ENCODE measurements at regions not wholly inside any gene's neighbourhood (a gene's known extent, or its start where the extent isn't known, plus 50 kb on each side); places are given as distances from the start of the nearest gene placed in this dataset.
"Not testable (repeated sequence)": the region's sequence is repeated elsewhere in the genome, so short reads cannot be mapped to it uniquely, and the experiment has no call there.

GRCh38 chr12:20044846-20045245 lies 323.5 kb upstream of the PDE3A start:
- no peak for DNase-seq (ENCODE audit: low read depth)

- no peak for DNase-seq (ENCODE audit: low read depth)
These were observed 320.4 kb upstream of the PDE3A start for GRCh38 chr12:20047901-20048300.

- DNase-seq (ENCODE audit: low read depth): no peak
These were observed 318.1 kb upstream of the PDE3A start for GRCh38 chr12:20050221-20050620.

- no peak for DNase-seq (ENCODE audit: low read depth)
These were observed 314.6 kb upstream of the PDE3A start for GRCh38 chr12:20053782-20054181.

- DNase-seq (ENCODE audit: low read depth): no peak
These were observed 312.5 kb upstream of the PDE3A start for GRCh38 chr12:20055856-20056255.

GRCh38 chr12:20057398-20057797 lies 310.9 kb upstream of the PDE3A start:
- no peak for DNase-seq (ENCODE audit: low read depth)

GRCh38 chr12:20063116-20063515 lies 305.2 kb upstream of the PDE3A start:
- DNase-seq (ENCODE audit: low read depth): no peak

- no peak for DNase-seq (ENCODE audit: low read depth)
These were observed 290.7 kb upstream of the PDE3A start for GRCh38 chr12:20077618-20078017.

- no peak for DNase-seq (ENCODE audit: low read depth)
These were observed 279.3 kb upstream of the PDE3A start for GRCh38 chr12:20089077-20089476.

- DNase-seq (ENCODE audit: low read depth): not testable (repeated sequence)
These were observed 275.0 kb upstream of the PDE3A start for GRCh38 chr12:20093190-20093810.

GRCh38 chr12:20096430-20096829 lies 271.9 kb upstream of the PDE3A start:
- DNase-seq (ENCODE audit: low read depth): no peak

- no peak for DNase-seq (ENCODE audit: low read depth)
These were observed 270.7 kb upstream of the PDE3A start for GRCh38 chr12:20097626-20098025.

GRCh38 chr12:20099395-20100183 lies 268.7 kb upstream of the PDE3A start:
- no peak for DNase-seq (ENCODE audit: low read depth)

GRCh38 chr12:20101046-20101445 lies 267.3 kb upstream of the PDE3A start:
- no peak for DNase-seq (ENCODE audit: low read depth)

- DNase-seq (ENCODE audit: low read depth): no peak
These were observed 262.4 kb upstream of the PDE3A start for GRCh38 chr12:20105943-20106342.

GRCh38 chr12:20109676-20110075 lies 258.7 kb upstream of the PDE3A start:
- DNase-seq (ENCODE audit: low read depth): no peak

- not testable (repeated sequence) for DNase-seq (ENCODE audit: low read depth)
These were observed 253.0 kb upstream of the PDE3A start for GRCh38 chr12:20115371-20115770.

GRCh38 chr12:20119596-20120402 lies 248.5 kb upstream of the PDE3A start:
- no peak for DNase-seq (ENCODE audit: low read depth)

- no peak for DNase-seq (ENCODE audit: low read depth)
These were observed 248.0 kb upstream of the PDE3A start for GRCh38 chr12:20120403-20120725.

- DNase-seq (ENCODE audit: low read depth): no peak
These were observed 246.1 kb upstream of the PDE3A start for GRCh38 chr12:20122274-20122673.

- DNase-seq (ENCODE audit: low read depth): no peak
These were observed 244.9 kb upstream of the PDE3A start for GRCh38 chr12:20123465-20123864.

- DNase-seq (ENCODE audit: low read depth): no peak
These were observed 243.0 kb upstream of the PDE3A start for GRCh38 chr12:20125276-20125798.

GRCh38 chr12:20126601-20127000 lies 241.7 kb upstream of the PDE3A start:
- no peak for DNase-seq (ENCODE audit: low read depth)

All from ELR (cell line).